IMR-90 (cell line): ENCODE measurements at regions not wholly inside any gene's neighbourhood (a gene's known extent, or its start where the extent isn't known, plus 50 kb on each side); places are given as distances from the start of the nearest gene placed in this dataset.
A peak's percentile ranks its signal among the peaks of the same experiment; 100 is the strongest.

ENCODE experiments used
- ATAC-seq: fragments of 200-7000 bp; cut with Tn5 transposase; 2 replicates; pipeline ENCODE4 v1.9.1; 2020; ENCODE audit warnings: low read depth, mild to moderate bottlenecking, moderate library complexity
- BruUV-seq: library from RNA; stranded (reverse); fragments of 400-500 nt; replicated peaks from 2 replicates; lab custom pipeline; 2021; lab: Mats Ljungman, UMichigan
- CTCF ChIA-PET: fragments of 300-600 bp; formaldehyde crosslinking; extraction: SDS; loops from one replicate; lab custom pipeline; 2021; ENCODE audit warnings: antibody characterized with exemption; lab: Yijun Ruan, JAX
- POLR2A ChIA-PET: fragments of 300-600 bp; sonication (Branson Sonifier 250); formaldehyde crosslinking; loops from one replicate; lab custom pipeline; 2022; ENCODE audit warnings: antibody characterized with exemption; ENCODE audit not compliant: unreplicated experiment; lab: Charles Lee
- DNase-seq: peaks from one replicate; pipeline ENCODE4 v3.0.0; 2013
- H2AFZ ChIP-seq: replicated peaks from 2 replicates; pipeline ENCODE3; 2013; ENCODE audit warnings: low read length, mild to moderate bottlenecking; ENCODE audit not compliant: poor library complexity
- H2AK5ac ChIP-seq: 2 replicates; pipeline ENCODE4 v1.6.1; 2013; ENCODE audit warnings: low read depth, low read length, inconsistent platforms
- H2AK9ac ChIP-seq: replicated peaks from 2 replicates; pipeline ENCODE3; 2013; ENCODE audit warnings: mild to moderate bottlenecking, low read depth, low read length, moderate library complexity; ENCODE audit not compliant: poor library complexity
- H2BK120ac ChIP-seq: 2 replicates; pipeline ENCODE4 v1.6.1; 2013; ENCODE audit warnings: low read depth, low read length, inconsistent platforms
- H2BK15ac ChIP-seq: 3 replicates; pipeline ENCODE4 v1.6.1; 2013; ENCODE audit warnings: low read depth, low read length, inconsistent platforms
- H2BK20ac ChIP-seq: 2 replicates; pipeline ENCODE4 v1.6.1; 2013; ENCODE audit warnings: low read depth, mild to moderate bottlenecking, inconsistent platforms, low read length, moderate library complexity
- H2BK5ac ChIP-seq: 2 replicates; pipeline ENCODE4 v1.6.1; 2013; ENCODE audit warnings: mild to moderate bottlenecking, low read depth, low read length, inconsistent platforms; ENCODE audit not compliant: poor library complexity, severe bottlenecking
- H3K14ac ChIP-seq: replicated peaks from 2 replicates; pipeline ENCODE4 v1.6.1; 2013; ENCODE audit warnings: low read depth, low read length, inconsistent platforms
- H3K18ac ChIP-seq: 2 replicates; pipeline ENCODE4 v1.6.1; 2013; ENCODE audit warnings: low read depth, low read length, control low read depth
- H3K23ac ChIP-seq: 2 replicates; pipeline ENCODE4 v1.6.1; 2013; ENCODE audit warnings: low read depth, low read length, inconsistent platforms
- H3K27ac ChIP-seq: 2 replicates; pipeline ENCODE4 v1.5.1; 2013; ENCODE audit warnings: mild to moderate bottlenecking, control low read depth, low read length; ENCODE audit not compliant: insufficient read depth
- H3K27me3 ChIP-seq: 2 replicates; pipeline ENCODE4 v1.6.1; 2013; ENCODE audit warnings: low read length; ENCODE audit not compliant: control insufficient read depth, insufficient read depth
- H3K36me3 ChIP-seq: 2 replicates; pipeline ENCODE4 v1.6.1; 2013; ENCODE audit warnings: low read length, mixed read lengths; ENCODE audit not compliant: control insufficient read depth, insufficient read depth
- H3K4ac ChIP-seq: 2 replicates; pipeline ENCODE4 v1.6.1; 2013; ENCODE audit warnings: low read depth, low read length, inconsistent platforms
- H3K4me1 ChIP-seq: 2 replicates; pipeline ENCODE4 v1.6.1; 2013; ENCODE audit warnings: low read length, mixed read lengths; ENCODE audit not compliant: control insufficient read depth, insufficient read depth
- H3K4me2 ChIP-seq: 2 replicates; pipeline ENCODE4 v1.6.1; 2013; ENCODE audit warnings: low read depth, mild to moderate bottlenecking, control low read depth, low read length, moderate library complexity
- H3K4me3 ChIP-seq: 2 replicates; pipeline ENCODE4 v1.5.1; 2013; ENCODE audit warnings: low read depth, mild to moderate bottlenecking, control low read depth, low read length, moderate library complexity; ENCODE audit not compliant: insufficient read depth
- H3K56ac ChIP-seq: 2 replicates; pipeline ENCODE4 v1.6.1; 2013; ENCODE audit warnings: low read length, inconsistent platforms; ENCODE audit not compliant: insufficient read depth; ENCODE audit errors: extremely low read depth
- H3K79me1 ChIP-seq, 2 experiments: 2 replicates each; pipeline ENCODE4 v1.6.1; 2013; ENCODE audit warnings: low read length in 2 of 2, inconsistent platforms in 1 of 2, low read depth in 1 of 2
- H3K9ac ChIP-seq: 2 replicates; pipeline ENCODE4 v1.6.1; 2013; ENCODE audit warnings: low read depth, low read length, control low read depth
- H3K9me1 ChIP-seq: 2 replicates; pipeline ENCODE4 v1.6.1; 2013; ENCODE audit warnings: low read length, inconsistent platforms; ENCODE audit not compliant: insufficient read depth
- H3K9me3 ChIP-seq: 2 replicates; pipeline ENCODE4 v1.6.1; 2013; ENCODE audit warnings: low read length; ENCODE audit not compliant: control insufficient read depth, insufficient read depth
- H4K20me1 ChIP-seq: 2 replicates; pipeline ENCODE4 v1.6.1; 2013; ENCODE audit warnings: low read length, inconsistent platforms; ENCODE audit not compliant: insufficient read depth
- H4K5ac ChIP-seq: 2 replicates; pipeline ENCODE4 v1.6.1; 2013; ENCODE audit warnings: mild to moderate bottlenecking, low read depth, low read length, control low read depth
- H4K8ac ChIP-seq, 2 experiments: 2 replicates each; pipeline ENCODE4 v1.6.1; 2013; ENCODE audit warnings: low read depth in 2 of 2, low read length in 2 of 2, control low read depth in 1 of 2, inconsistent platforms in 1 of 2
- H4K91ac ChIP-seq: 2 replicates; pipeline ENCODE4 v1.6.1; 2013; ENCODE audit warnings: low read depth, low read length, inconsistent platforms; ENCODE audit not compliant: insufficient read depth
- BHLHE40 ChIP-seq: fragments of 150-350 bp; IDR thresholded peaks from 2 replicates; pipeline ENCODE4 v1.6.1; 2016; ENCODE audit warnings: mild to moderate bottlenecking, low read depth, low read length
- CEBPB ChIP-seq: IDR thresholded peaks from 2 replicates; pipeline ENCODE4 v1.6.1; 2012; ENCODE audit warnings: low read depth, low read length, improper control_type of control experiment
- CHD1 ChIP-seq: IDR thresholded peaks from 2 replicates; pipeline ENCODE4 v1.6.1; 2012; ENCODE audit warnings: low read depth, low read length, improper control_type of control experiment
- CTCF ChIP-seq: conservative IDR thresholded peaks from 2 replicates; pipeline ENCODE4 v1.5.1; 2012; ENCODE audit warnings: mild to moderate bottlenecking, low read depth, low read length, improper control_type of control experiment
- ELK1 ChIP-seq: fragments of 150-350 bp; IDR thresholded peaks from 2 replicates; pipeline ENCODE4 v1.6.1; 2016; ENCODE audit warnings: low read depth, mild to moderate bottlenecking, low read length, moderate library complexity, borderline replicate concordance
- FOS ChIP-seq: fragments of 150-350 bp; IDR thresholded peaks from 2 replicates; pipeline ENCODE4 v1.6.1; 2016; ENCODE audit warnings: low read depth, low read length
- MAFK ChIP-seq: IDR thresholded peaks from 2 replicates; pipeline ENCODE4 v1.6.1; 2012; ENCODE audit warnings: low read depth, low read length, improper control_type of control experiment
- MAZ ChIP-seq: IDR thresholded peaks from 2 replicates; pipeline ENCODE4 v1.6.1; 2012; ENCODE audit warnings: low read depth, mild to moderate bottlenecking, low read length, improper control_type of control experiment, moderate library complexity, borderline replicate concordance
- MXI1 ChIP-seq: IDR thresholded peaks from 2 replicates; pipeline ENCODE4 v1.6.1; 2012; ENCODE audit warnings: low read depth, mild to moderate bottlenecking, low read length, moderate library complexity, borderline replicate concordance
- NFE2L2 ChIP-seq: fragments of 150-350 bp; IDR thresholded peaks from 2 replicates; pipeline ENCODE4 v1.6.1; 2016; ENCODE audit warnings: low read depth, mild to moderate bottlenecking, low read length
- POLR2A ChIP-seq: IDR thresholded peaks from 2 replicates; pipeline ENCODE4 v1.6.1; 2012; ENCODE audit warnings: mild to moderate bottlenecking, low read depth, low read length
- RAD21 ChIP-seq: IDR thresholded peaks from 2 replicates; pipeline ENCODE4 v1.6.1; 2012; ENCODE audit warnings: low read length, improper control_type of control experiment
- RCOR1 ChIP-seq: IDR thresholded peaks from 2 replicates; pipeline ENCODE4 v1.6.1; 2012; ENCODE audit warnings: mild to moderate bottlenecking, low read length, improper control_type of control experiment; ENCODE audit not compliant: insufficient replicate concordance
- SMC3 ChIP-seq: fragments of 150-350 bp; IDR thresholded peaks from 2 replicates; pipeline ENCODE4 v1.6.1; 2016; ENCODE audit warnings: low read depth, mild to moderate bottlenecking, antibody characterized with exemption, low read length, moderate library complexity
- USF2 ChIP-seq: fragments of 150-350 bp; IDR thresholded peaks from 2 replicates; pipeline ENCODE4 v1.6.1; 2017; ENCODE audit warnings: mild to moderate bottlenecking, antibody characterized with exemption, low read length, low read depth
- WGBS, 2 experiments: methylation state at CpG; one replicate each; pipeline versions ENCODE4 v1.1.5 to v1.1.7; 2013; ENCODE audit warnings: missing lambda C conversion rate in 2 of 2; ENCODE audit not compliant: insufficient read length in 1 of 2; ENCODE audit errors: extremely low coverage in 2 of 2; 5-methylcytosine and 5-hydroxymethylcytosine counted together
- dilution Hi-C: fragments of 300-500 bp; cut with HindIII; formaldehyde crosslinking; loops from one replicate; pipeline ENCODE4 v1.14.3; 2018; ENCODE audit warnings: low sequenced_read_pairs; ENCODE audit not compliant: unreplicated experiment
- in situ Hi-C: fragments of 300-500 bp; cut with MboI; formaldehyde crosslinking; loops from 3 replicates; pipeline ENCODE4 v1.14.3; 2019; ENCODE audit warnings: low sequenced_read_pairs, inconsistent platforms, mixed read lengths
- intact Hi-C: fragments of 100-400 bp; cut with micrococcal nuclease; formaldehyde crosslinking; loops from 2 replicates; pipeline ENCODE4 v1.10.0; 2022

- Histone ChIP-seq H2AK5ac (no peak overlapping the region), H3K4me2 (no peak overlapping the region), H3K23ac (no peak overlapping the region), H3K14ac (0 out of 2 replicates have a peak overlapping the region, but pooled peaks have one; percentile 8), H2BK120ac (no peak overlapping the region), H2BK20ac (no peak overlapping the region), H4K20me1 (no peaks in the 10 kb centered on the region), H3K9me3 (no peaks in the 10 kb centered on the region), H2AFZ (peak overlapping the region; percentile 44), H3K4me1 (no peaks in the 10 kb centered on the region; the same call in 1 of the 2 replicates), H4K8ac (no peak overlapping the region), H3K79me1 (no peaks in the 10 kb centered on the region), H3K27me3 (peaks cover 25% of the 10 kb centered on the region), H3K18ac (no peak overlapping the region), H3K56ac (no peak overlapping the region), H3K4ac (no peak overlapping the region; the same call in 1 of the 2 replicates), H2AK9ac (no peak overlapping the region), H3K9ac (no peak overlapping the region), H3K9me1 (no peaks in the 10 kb centered on the region), H3K27ac (no peak overlapping the region), H4K91ac (no peak overlapping the region), H3K4me3 (no peak overlapping the region), H2BK15ac (no peak overlapping the region), H3K36me3 (no peaks in the 10 kb centered on the region), H2BK5ac (no peak overlapping the region), H4K5ac (no peak overlapping the region)
- no TSS peak for BruUV-seq
- ChIA-PET POLR2A (no interaction called here), CTCF (no interaction called here)
- WGBS, 2 experiments = 60% methylated on average over 1 of the region's 7 CpGs; no CpG with 5 or more reads in 1 of the 2 experiments
- dilution Hi-C loops (no loop called here), in situ Hi-C loops (no loop called here), intact Hi-C loops (no loop called here)
- TF ChIP-seq ELK1 = no peak
- no peak for TF ChIP-seq CTCF
- no peak for TF ChIP-seq SMC3
- no peak for TF ChIP-seq MXI1
- no peak for TF ChIP-seq POLR2A
- no peak for TF ChIP-seq USF2
- TF ChIP-seq RAD21 = no peak
- no peak for TF ChIP-seq BHLHE40
- no peak for TF ChIP-seq FOS
- TF ChIP-seq MAZ = no peak
- TF ChIP-seq CEBPB = no peak
- no peak for TF ChIP-seq MAFK
- TF ChIP-seq RCOR1 = no peak
- TF ChIP-seq NFE2L2 = no peak
- no peak for TF ChIP-seq CHD1
- ATAC-seq (no peak), DNase-seq (no peak)
Measured at GRCh38 chr10:78570633-78571235, 498.0 kb upstream of the ZMIZ1 start.
